Neutrophil (primary cell): ENCODE measurements at regions not wholly inside any gene's neighbourhood (a gene's known extent, or its start where the extent isn't known, plus 50 kb on each side); places are given as distances from the start of the nearest gene placed in this dataset.

Experiments
- H3K27ac ChIP-seq: fragments of 200-600 bp; sonication (generic); 2 replicates; pipeline ENCODE4 v1.5.1; 2016; ENCODE audit warnings: mild to moderate bottlenecking, moderate library complexity
- H3K27me3 ChIP-seq: fragments of 200-600 bp; sonication (generic); 2 replicates; pipeline ENCODE4 v1.6.0; 2016; ENCODE audit warnings: mild to moderate bottlenecking
- H3K36me3 ChIP-seq: fragments of 200-600 bp; sonication (generic); 2 replicates; pipeline ENCODE4 v1.5.1; 2017
- H3K4me1 ChIP-seq, 2 experiments: fragments of 200-600 bp in 1 of 2; sonication (generic) in 1 of 2; 1 replicate in 1 of 2; 2 replicates in 1 of 2; pipeline versions ENCODE4 v1.5.1 to v1.6.1; 2013 to 2016; ENCODE audit warnings: low read depth in 1 of 2, low read length in 1 of 2, mild to moderate bottlenecking in 1 of 2, moderate library complexity in 1 of 2; ENCODE audit not compliant: control insufficient read depth in 1 of 2, insufficient read depth in 1 of 2
- H3K4me3 ChIP-seq, 2 experiments: fragments of 200-600 bp in 1 of 2; sonication (generic) in 1 of 2; 1 replicate in 1 of 2; 2 replicates in 1 of 2; pipeline ENCODE4 v1.5.1; 2013 to 2016; ENCODE audit warnings: low read depth in 1 of 2, low read length in 1 of 2, mild to moderate bottlenecking in 1 of 2, moderate library complexity in 1 of 2
- H3K9me3 ChIP-seq: fragments of 200-600 bp; sonication (generic); 2 replicates; pipeline ENCODE4 v1.5.1; 2016
- TF ChIP-seq, protein P1 (sequence below): fragments of 200-600 bp; sonication (generic); IDR thresholded peaks from 2 replicates; pipeline ENCODE4 v1.5.1; 2016; ENCODE audit warnings: antibody characterized with exemption

DNA sequence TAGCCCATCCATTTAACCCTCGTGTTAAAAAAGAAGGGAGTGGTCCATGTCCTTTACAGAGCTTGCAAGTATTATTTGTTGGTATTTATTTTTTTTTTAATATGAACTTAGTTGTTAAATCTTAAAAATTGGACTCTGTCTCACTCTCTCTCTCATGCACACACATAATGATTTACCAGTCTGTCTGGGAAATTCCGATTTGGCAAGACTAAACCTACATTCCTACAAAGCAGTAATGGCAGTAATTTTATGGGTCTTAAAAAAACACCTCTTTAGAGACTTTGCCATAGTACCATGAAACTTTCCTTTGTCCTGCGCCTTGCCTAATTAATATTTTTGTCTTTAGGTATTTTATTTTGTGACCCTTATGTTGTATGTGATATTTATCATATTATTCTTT, 239.5 kb upstream of the PPP1R3A start:
- no peaks in the 10 kb centered on the region for H3K27me3 ChIP-seq
- H3K27ac ChIP-seq: no peak overlapping the region
- H3K9me3 ChIP-seq: no peaks in the 10 kb centered on the region
- no peak overlapping the region for H3K4me3 ChIP-seq
- H3K4me1 ChIP-seq: no peaks in the 10 kb centered on the region
- TF ChIP-seq, protein P1, sequence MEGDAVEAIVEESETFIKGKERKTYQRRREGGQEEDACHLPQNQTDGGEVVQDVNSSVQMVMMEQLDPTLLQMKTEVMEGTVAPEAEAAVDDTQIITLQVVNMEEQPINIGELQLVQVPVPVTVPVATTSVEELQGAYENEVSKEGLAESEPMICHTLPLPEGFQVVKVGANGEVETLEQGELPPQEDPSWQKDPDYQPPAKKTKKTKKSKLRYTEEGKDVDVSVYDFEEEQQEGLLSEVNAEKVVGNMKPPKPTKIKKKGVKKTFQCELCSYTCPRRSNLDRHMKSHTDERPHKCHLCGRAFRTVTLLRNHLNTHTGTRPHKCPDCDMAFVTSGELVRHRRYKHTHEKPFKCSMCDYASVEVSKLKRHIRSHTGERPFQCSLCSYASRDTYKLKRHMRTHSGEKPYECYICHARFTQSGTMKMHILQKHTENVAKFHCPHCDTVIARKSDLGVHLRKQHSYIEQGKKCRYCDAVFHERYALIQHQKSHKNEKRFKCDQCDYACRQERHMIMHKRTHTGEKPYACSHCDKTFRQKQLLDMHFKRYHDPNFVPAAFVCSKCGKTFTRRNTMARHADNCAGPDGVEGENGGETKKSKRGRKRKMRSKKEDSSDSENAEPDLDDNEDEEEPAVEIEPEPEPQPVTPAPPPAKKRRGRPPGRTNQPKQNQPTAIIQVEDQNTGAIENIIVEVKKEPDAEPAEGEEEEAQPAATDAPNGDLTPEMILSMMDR: no peak
- H3K36me3 ChIP-seq: no peaks in the 10 kb centered on the region

DNA sequence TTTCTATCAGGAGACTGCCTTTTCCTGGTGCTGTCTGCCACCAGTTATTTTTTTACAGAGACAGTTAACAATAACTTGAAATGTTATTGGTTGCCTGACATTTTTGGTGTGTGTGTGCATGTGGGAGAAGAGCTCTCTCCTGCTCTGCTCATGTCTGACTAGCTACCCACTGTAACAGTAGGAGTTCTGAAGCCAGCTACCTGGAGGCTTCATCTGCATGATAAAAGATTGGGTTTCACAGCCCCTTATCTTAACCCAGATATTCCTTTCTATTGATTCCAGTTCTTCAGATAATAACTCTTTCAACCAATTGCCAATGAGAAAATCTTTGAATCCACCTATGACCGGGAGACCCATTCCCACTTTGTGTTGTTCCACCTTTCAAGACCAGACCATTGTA, 237.4 kb upstream of the PPP1R3A start:
- TF ChIP-seq, protein P1: no peak
- H3K4me1 ChIP-seq: no peaks in the 10 kb centered on the region
- H3K36me3 ChIP-seq: no peaks in the 10 kb centered on the region
- H3K4me3 ChIP-seq: no peak overlapping the region
- H3K27me3 ChIP-seq: no peaks in the 10 kb centered on the region
- no peaks in the 10 kb centered on the region for H3K9me3 ChIP-seq
- H3K27ac ChIP-seq: no peak overlapping the region

DNA sequence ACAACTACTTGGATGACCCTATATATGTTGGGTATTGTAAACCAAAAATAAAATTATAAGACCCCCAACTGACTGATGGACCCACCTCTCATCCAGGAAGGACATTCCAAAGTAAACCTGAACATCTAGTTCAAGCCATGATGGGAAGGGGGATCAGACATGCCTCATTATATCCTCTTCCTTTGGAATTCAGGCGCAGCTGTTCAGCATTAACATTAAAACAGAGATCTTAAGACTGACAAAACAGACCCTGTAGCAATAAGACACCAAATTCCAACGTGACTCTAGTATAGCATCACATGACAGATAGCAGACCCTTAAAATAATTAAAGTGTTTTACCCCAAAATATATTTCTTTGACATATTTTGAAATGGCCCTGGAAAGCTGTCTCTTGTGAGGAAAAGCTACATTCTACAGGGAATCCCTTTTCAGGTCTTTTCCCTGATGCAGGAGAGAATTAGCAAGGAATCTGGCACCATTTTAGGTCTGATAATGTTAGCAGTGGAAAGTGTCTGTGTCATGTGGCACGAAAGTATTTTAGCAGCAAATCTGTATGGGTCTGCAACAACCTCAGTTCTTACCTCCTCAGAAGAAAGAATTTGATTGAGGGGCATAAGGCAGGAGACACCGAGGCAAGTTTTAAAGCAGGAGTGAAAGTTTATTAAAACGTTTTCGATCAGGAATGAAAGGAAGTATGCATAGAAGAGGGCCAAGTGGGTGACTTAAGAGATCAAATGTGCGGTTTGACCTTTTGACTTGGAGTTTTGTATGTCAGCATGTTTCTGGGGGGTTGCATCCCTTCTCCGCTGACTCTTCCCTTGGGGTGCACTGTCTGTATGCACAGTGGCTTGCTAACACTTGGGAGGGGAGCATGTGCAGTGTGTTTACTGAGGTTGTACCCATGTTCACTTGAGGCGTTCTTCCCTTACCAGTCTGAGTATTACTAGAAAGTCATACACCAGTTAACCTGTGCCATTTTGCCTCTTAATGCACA, 236.6 kb upstream of the PPP1R3A start:
- H3K4me3 ChIP-seq: no peak overlapping the region
- H3K36me3 ChIP-seq: no peaks in the 10 kb centered on the region
- no peaks in the 10 kb centered on the region for H3K27me3 ChIP-seq
- H3K4me1 ChIP-seq: no peaks in the 10 kb centered on the region
- TF ChIP-seq, protein P1: no peak
- H3K9me3 ChIP-seq: no peaks in the 10 kb centered on the region
- H3K27ac ChIP-seq: no peak overlapping the region

DNA sequence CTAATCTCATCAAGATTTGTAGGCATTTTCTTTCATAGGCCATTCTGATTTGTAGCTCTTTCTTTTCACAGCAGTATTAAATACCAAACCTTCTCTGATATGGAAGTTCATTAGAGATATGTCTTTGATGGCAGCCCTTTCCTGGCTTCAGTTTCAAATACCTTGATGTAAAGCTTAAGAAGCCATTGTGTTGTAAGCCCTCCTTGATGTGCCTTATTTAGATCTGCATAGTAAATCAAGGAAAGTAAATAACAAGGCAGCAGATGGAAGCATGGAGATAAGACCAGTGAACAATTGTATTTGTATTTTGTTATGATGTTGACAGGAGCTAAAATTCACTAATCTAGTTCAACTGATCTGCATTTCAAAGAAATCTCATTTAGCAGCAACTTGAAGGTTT, 234.9 kb upstream of the PPP1R3A start:
- Histone ChIP-seq H3K4me1 (no peaks in the 10 kb centered on the region), H3K27ac (no peak overlapping the region), H3K36me3 (no peaks in the 10 kb centered on the region), H3K4me3 (no peak overlapping the region), H3K9me3 (no peaks in the 10 kb centered on the region), H3K27me3 (no peaks in the 10 kb centered on the region)
- TF ChIP-seq, protein P1: no peak

DNA sequence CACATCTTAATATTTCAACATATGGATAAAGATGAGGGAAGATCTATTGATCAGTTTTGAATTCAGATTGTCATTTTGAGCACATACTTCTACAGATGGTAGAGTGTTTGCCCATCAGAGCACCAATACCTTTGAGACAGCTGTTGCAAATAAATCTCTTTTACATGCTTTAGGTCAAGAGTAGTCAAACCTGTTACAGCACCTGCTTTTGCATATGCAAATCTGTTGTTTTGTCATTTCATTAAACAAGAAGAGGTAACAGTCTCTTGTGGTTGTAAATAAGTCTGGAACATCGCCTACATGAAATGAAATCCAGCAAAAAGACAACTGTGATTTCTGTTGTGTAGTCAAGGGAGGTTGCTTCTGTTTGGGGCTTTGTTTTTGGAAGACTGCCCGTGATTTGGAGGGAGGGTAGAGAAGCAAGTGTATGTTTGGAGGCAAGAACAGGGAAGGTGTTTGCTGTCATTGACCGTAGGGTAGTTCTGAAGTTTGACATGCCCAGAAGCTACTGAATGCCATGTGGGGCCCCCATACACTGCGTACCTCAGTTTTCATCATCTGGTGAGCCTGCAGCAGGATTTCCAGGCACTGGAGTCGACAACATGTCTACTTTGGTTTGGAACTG, 233.6 kb upstream of the PPP1R3A start:
- Histone ChIP-seq H3K27me3 (no peaks in the 10 kb centered on the region), H3K4me3 (no peak overlapping the region), H3K27ac (no peak overlapping the region), H3K9me3 (no peaks in the 10 kb centered on the region), H3K4me1 (no peaks in the 10 kb centered on the region), H3K36me3 (no peaks in the 10 kb centered on the region)
- TF ChIP-seq, protein P1: no peak
